ENCODE measurements at regions not wholly inside any gene's neighbourhood (a gene's known extent, or its start where the extent isn't known, plus 50 kb on each side); places are given as distances from the start of the nearest gene placed in this dataset.

DNA sequence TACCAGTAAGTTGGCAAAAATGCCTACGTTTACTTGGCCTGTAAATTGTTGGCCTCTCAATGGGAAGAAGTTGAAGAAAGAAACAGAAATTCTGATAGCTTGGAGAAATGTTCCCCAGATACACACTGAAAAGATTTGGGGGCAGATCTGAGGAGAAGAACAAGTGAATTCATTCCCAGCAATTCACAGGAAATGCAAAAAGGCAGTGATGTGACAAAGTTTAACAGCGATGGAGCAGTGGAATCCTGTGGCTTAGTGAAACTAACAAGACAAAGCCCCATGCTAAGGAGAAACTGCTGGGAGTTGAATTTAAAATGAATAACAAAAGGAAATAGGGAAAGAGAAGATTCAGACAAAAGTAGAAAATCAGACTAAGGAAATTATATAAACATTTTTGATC lies 213.2 kb upstream of the EDIL3 start:
- no peak for DNase-seq (ENCODE audit: low read depth, low spot score)
- Histone ChIP-seq H3K9ac (ENCODE audit: low read length) (no peak overlapping the region), H3K27me3 (ENCODE audit: insufficient read depth, low read length) (no peaks in the 10 kb centered on the region), H2AFZ (ENCODE audit: low read depth, low read length, poor library complexity, severe bottlenecking) (no peak overlapping the region), H3K79me2 (ENCODE audit: insufficient read depth, low read length) (no peaks in the 10 kb centered on the region), H4K20me1 (ENCODE audit: insufficient read depth) (no peaks in the 10 kb centered on the region), H3K27ac (ENCODE audit: low read depth, low read length) (no peak overlapping the region), H3K4me1 (ENCODE audit: control insufficient read depth in 1 of 2, insufficient read depth in 2 of 2, low read length in 2 of 2) (no peaks in the 10 kb centered on the region), H3K4me2 (ENCODE audit: low read length) (no peak overlapping the region), H3K4me3 (replicated peaks in 1 of 2; ENCODE audit: low read depth in 1 of 2, low read length in 2 of 2) (no peak overlapping the region), H3K9me3 (ENCODE audit: control insufficient read depth in 1 of 2, insufficient read depth in 1 of 2, low read depth in 1 of 2, low read length in 2 of 2) (no peaks in the 10 kb centered on the region), H3K36me3 (ENCODE audit: control insufficient read depth in 1 of 2, insufficient read depth in 2 of 2, low read length in 2 of 2) (no peaks in the 10 kb centered on the region), H3K9me2 (ENCODE audit: insufficient read depth) (no peaks in the 10 kb centered on the region)
- ChIA-PET RAD21 (ENCODE audit: low non-redundant PET in 1 of 2, low total read pairs in 2 of 2, uncharacterized antibody in 2 of 2, unreplicated experiment in 2 of 2) (no interaction called here), CTCF (no interaction called here), POLR2A (no interaction called here)
- intact Hi-C loops (cut with micrococcal nuclease): no loop called here
- ATAC-seq: no peak
- no TSS peak for BruUV-seq (replicated peaks)
- TF ChIP-seq CEBPB (IDR thresholded peaks at IDR 0.05; ENCODE audit: low read depth) (no peak), TCF7L2 (IDR thresholded peaks at IDR 0.05; ENCODE audit: borderline replicate concordance, extremely low read depth, insufficient read depth, insufficient read length) (no peak), YY1 (IDR thresholded peaks at IDR 0.05; ENCODE audit: extremely low read depth, insufficient replicate concordance, low read depth, low read length) (no peak), JUND (IDR thresholded peaks at IDR 0.05) (no peak), CBX3 (IDR thresholded peaks at IDR 0.05; ENCODE audit: low read depth) (no peak), POLR2AphosphoS5 (IDR thresholded peaks at IDR 0.05; ENCODE audit: low read depth, low read length) (no peak), SP1 (IDR thresholded peaks at IDR 0.05; ENCODE audit: low read depth) (no peak), ELF1 (IDR thresholded peaks at IDR 0.05; ENCODE audit: borderline replicate concordance, low read depth) (no peak), RAD21 (IDR thresholded peaks at IDR 0.05; ENCODE audit: low read depth) (no peak), EZH2 (IDR thresholded peaks at IDR 0.05) (no peak), ZNF274 (IDR thresholded peaks at IDR 0.05; ENCODE audit: low read depth, low read length) (no peak), SRF (IDR thresholded peaks at IDR 0.05; ENCODE audit: low read depth) (no peak)
- TF ChIP-seq, protein P1, sequence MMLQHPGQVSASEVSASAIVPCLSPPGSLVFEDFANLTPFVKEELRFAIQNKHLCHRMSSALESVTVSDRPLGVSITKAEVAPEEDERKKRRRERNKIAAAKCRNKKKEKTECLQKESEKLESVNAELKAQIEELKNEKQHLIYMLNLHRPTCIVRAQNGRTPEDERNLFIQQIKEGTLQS (IDR thresholded peaks at IDR 0.05): no peak
- TF ChIP-seq, protein P2, sequence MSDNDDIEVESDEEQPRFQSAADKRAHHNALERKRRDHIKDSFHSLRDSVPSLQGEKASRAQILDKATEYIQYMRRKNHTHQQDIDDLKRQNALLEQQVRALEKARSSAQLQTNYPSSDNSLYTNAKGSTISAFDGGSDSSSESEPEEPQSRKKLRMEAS (IDR thresholded peaks at IDR 0.05): no peak
- TF ChIP-seq, protein P3, sequence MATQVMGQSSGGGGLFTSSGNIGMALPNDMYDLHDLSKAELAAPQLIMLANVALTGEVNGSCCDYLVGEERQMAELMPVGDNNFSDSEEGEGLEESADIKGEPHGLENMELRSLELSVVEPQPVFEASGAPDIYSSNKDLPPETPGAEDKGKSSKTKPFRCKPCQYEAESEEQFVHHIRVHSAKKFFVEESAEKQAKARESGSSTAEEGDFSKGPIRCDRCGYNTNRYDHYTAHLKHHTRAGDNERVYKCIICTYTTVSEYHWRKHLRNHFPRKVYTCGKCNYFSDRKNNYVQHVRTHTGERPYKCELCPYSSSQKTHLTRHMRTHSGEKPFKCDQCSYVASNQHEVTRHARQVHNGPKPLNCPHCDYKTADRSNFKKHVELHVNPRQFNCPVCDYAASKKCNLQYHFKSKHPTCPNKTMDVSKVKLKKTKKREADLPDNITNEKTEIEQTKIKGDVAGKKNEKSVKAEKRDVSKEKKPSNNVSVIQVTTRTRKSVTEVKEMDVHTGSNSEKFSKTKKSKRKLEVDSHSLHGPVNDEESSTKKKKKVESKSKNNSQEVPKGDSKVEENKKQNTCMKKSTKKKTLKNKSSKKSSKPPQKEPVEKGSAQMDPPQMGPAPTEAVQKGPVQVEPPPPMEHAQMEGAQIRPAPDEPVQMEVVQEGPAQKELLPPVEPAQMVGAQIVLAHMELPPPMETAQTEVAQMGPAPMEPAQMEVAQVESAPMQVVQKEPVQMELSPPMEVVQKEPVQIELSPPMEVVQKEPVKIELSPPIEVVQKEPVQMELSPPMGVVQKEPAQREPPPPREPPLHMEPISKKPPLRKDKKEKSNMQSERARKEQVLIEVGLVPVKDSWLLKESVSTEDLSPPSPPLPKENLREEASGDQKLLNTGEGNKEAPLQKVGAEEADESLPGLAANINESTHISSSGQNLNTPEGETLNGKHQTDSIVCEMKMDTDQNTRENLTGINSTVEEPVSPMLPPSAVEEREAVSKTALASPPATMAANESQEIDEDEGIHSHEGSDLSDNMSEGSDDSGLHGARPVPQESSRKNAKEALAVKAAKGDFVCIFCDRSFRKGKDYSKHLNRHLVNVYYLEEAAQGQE (IDR thresholded peaks at IDR 0.05; ENCODE audit: low read depth): no peak
- TF ChIP-seq, protein P4, sequence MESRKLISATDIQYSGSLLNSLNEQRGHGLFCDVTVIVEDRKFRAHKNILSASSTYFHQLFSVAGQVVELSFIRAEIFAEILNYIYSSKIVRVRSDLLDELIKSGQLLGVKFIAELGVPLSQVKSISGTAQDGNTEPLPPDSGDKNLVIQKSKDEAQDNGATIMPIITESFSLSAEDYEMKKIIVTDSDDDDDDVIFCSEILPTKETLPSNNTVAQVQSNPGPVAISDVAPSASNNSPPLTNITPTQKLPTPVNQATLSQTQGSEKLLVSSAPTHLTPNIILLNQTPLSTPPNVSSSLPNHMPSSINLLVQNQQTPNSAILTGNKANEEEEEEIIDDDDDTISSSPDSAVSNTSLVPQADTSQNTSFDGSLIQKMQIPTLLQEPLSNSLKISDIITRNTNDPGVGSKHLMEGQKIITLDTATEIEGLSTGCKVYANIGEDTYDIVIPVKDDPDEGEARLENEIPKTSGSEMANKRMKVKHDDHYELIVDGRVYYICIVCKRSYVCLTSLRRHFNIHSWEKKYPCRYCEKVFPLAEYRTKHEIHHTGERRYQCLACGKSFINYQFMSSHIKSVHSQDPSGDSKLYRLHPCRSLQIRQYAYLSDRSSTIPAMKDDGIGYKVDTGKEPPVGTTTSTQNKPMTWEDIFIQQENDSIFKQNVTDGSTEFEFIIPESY (IDR thresholded peaks at IDR 0.05; ENCODE audit: extremely low read depth, insufficient replicate concordance, low read length): no peak
- TF ChIP-seq, protein P5, sequence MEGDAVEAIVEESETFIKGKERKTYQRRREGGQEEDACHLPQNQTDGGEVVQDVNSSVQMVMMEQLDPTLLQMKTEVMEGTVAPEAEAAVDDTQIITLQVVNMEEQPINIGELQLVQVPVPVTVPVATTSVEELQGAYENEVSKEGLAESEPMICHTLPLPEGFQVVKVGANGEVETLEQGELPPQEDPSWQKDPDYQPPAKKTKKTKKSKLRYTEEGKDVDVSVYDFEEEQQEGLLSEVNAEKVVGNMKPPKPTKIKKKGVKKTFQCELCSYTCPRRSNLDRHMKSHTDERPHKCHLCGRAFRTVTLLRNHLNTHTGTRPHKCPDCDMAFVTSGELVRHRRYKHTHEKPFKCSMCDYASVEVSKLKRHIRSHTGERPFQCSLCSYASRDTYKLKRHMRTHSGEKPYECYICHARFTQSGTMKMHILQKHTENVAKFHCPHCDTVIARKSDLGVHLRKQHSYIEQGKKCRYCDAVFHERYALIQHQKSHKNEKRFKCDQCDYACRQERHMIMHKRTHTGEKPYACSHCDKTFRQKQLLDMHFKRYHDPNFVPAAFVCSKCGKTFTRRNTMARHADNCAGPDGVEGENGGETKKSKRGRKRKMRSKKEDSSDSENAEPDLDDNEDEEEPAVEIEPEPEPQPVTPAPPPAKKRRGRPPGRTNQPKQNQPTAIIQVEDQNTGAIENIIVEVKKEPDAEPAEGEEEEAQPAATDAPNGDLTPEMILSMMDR (IDR thresholded peaks at IDR 0.05 in 2 of 3, conservative IDR thresholded peaks at IDR 0.05 in 1 of 3; ENCODE audit: borderline replicate concordance in 1 of 3, insufficient read depth in 1 of 3, low read depth in 2 of 3, low read length in 2 of 3): no peak

Data from HCT116 (cell line).